Neural crest cell (in vitro differentiated cells): ENCODE measurements at regions not wholly inside any gene's neighbourhood (a gene's known extent, or its start where the extent isn't known, plus 50 kb on each side); places are given as distances from the start of the nearest gene placed in this dataset.

Source experiments
- DNase-seq: peaks from one replicate; pipeline ENCODE4 v3.0.0; 2021; ENCODE audit warnings: low read depth, mixed read lengths, low spot score
- H3K27ac Mint-ChIP-seq: one replicate; pipeline ENCODE4 v1.8.0; 2021; ENCODE audit warnings: mild to moderate bottlenecking, mixed read lengths; ENCODE audit not compliant: unreplicated experiment
- H3K27me3 Mint-ChIP-seq: 2 replicates; pipeline ENCODE4 v1.8.0; 2021; ENCODE audit warnings: low read depth, mild to moderate bottlenecking, mixed read lengths
- H3K36me3 Mint-ChIP-seq: 2 replicates; pipeline ENCODE4 v1.8.0; 2021; ENCODE audit warnings: low read depth, mild to moderate bottlenecking, mixed read lengths
- H3K4me1 Mint-ChIP-seq: 2 replicates; pipeline ENCODE4 v1.8.0; 2021; ENCODE audit warnings: mixed read lengths
- H3K4me3 Mint-ChIP-seq: one replicate; pipeline ENCODE4 v1.8.0; 2021; ENCODE audit warnings: mild to moderate bottlenecking, mixed read lengths
- H3K9me3 Mint-ChIP-seq: 2 replicates; pipeline ENCODE4 v1.8.0; 2021; ENCODE audit warnings: mixed read lengths
- TF ChIP-seq, protein P1 (sequence below): fragments of 200-600 bp; sonication (generic); conservative IDR thresholded peaks from 2 replicates; pipeline ENCODE4 v1.5.0; 2021; ENCODE audit warnings: antibody characterized with exemption, mild to moderate bottlenecking

DNA sequence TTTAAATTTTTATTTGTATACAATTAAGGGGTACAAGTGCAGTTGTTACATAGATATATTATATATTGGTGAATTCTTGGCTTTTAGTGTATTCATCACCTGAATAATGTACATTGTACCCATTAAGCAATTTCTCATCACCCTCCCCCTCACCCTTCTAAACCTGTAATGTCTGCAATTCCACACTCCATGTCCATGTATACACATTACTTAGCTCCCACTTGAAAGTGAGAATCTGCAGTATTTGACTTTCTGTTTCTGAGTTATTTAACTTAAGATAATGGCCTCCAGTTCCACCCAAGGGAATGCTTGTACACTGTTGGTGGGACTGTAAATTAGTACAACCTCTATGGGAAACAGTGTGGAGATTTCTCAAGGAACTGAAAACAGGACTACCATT lies 383.2 kb upstream of the KCNMB2 start:
- TF ChIP-seq, protein P1, sequence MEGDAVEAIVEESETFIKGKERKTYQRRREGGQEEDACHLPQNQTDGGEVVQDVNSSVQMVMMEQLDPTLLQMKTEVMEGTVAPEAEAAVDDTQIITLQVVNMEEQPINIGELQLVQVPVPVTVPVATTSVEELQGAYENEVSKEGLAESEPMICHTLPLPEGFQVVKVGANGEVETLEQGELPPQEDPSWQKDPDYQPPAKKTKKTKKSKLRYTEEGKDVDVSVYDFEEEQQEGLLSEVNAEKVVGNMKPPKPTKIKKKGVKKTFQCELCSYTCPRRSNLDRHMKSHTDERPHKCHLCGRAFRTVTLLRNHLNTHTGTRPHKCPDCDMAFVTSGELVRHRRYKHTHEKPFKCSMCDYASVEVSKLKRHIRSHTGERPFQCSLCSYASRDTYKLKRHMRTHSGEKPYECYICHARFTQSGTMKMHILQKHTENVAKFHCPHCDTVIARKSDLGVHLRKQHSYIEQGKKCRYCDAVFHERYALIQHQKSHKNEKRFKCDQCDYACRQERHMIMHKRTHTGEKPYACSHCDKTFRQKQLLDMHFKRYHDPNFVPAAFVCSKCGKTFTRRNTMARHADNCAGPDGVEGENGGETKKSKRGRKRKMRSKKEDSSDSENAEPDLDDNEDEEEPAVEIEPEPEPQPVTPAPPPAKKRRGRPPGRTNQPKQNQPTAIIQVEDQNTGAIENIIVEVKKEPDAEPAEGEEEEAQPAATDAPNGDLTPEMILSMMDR = no peak

DNA sequence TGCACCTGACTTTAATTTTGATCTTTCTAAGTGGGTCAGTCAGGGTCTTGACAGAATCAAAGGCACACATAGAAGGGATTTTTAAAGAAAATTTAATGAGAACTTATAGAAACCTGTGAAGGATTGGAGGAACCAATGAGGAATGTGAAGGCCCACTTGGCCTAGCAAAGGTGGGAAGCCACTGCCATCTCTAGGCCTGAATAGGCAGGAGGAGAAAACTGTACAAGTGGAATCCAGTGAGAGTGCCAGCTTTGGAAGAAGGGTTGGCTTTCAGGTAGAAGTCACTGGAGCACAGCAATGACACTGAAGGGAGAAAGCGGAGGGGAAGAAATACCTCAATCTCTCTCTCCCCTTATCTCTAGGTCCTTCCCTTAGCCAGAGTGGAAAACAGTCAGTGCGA lies 380.7 kb upstream of the KCNMB2 start:
- H3K27me3 Mint-ChIP-seq = no peaks in the 10 kb centered on the region
- DNase-seq = no peak
- no peak overlapping the region for H3K4me3 Mint-ChIP-seq
- H3K9me3 Mint-ChIP-seq = no peaks in the 10 kb centered on the region
- TF ChIP-seq, protein P1 = no peak
- no peaks in the 10 kb centered on the region for H3K36me3 Mint-ChIP-seq
- no peak overlapping the region for H3K27ac Mint-ChIP-seq
- peaks cover 19% of the 10 kb centered on the region for H3K4me1 Mint-ChIP-seq

More for the DNA sequence above, 383.2 kb upstream of the KCNMB2 start:
- Mint-ChIP-seq H3K36me3 (no peaks in the 10 kb centered on the region), H3K27ac (no peak overlapping the region), H3K9me3 (peaks cover 2% of the 10 kb centered on the region), H3K4me3 (no peak overlapping the region), H3K27me3 (no peaks in the 10 kb centered on the region), H3K4me1 (peaks cover 8% of the 10 kb centered on the region)
- no peak for DNase-seq

DNA sequence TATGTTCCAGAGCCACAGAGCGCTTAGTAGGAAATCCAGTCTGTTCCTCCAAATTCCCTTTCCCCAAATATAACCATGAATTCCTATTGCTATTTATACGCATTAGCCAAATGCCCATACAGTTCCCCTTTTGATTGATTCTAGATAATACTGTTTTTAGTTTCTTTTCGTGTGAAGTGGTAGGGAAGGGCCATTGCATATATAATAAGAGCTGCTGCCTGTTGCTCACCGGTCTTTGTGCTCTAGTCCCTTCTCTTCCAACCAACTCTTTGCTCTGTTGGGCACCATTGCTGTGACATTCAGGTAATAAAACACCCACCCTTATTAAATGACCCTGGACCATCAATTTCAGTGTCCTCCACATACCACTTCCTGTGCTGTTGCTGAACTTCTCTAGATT lies 379.9 kb upstream of the KCNMB2 start:
- H3K4me1 Mint-ChIP-seq = peaks cover 19% of the 10 kb centered on the region
- H3K36me3 Mint-ChIP-seq = no peaks in the 10 kb centered on the region
- H3K9me3 Mint-ChIP-seq = no peaks in the 10 kb centered on the region
- no peak overlapping the region for H3K27ac Mint-ChIP-seq
- no peak for DNase-seq
- no peak overlapping the region for H3K4me3 Mint-ChIP-seq
- H3K27me3 Mint-ChIP-seq = no peaks in the 10 kb centered on the region
- TF ChIP-seq, protein P1 = no peak

DNA sequence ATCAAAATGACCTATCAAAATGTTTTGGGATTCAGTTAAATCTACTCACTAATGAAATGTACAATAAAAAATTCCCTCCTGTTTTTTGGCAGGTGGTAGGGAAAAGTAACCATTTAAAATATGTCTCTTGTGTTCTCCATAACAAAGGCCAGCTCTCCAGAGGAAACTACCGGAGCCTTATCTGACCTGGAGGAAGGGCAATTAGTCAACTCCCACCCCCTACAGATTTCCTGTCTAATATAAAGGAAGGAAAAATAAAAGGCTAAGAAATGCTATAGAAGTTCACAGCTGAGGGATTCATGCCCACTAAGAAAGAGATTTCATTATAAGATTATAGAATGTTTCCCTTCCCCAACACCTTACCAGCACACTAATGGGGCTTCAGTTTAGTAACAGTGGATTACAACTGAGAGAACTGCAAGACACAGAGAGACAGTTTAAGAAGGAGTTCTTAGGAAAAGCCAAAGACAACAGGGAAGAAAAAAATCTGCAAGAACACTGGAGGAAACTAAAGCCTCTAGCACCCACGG lies 376.5 kb upstream of the KCNMB2 start:
- Mint-ChIP-seq H3K9me3 (no peaks in the 10 kb centered on the region), H3K36me3 (no peaks in the 10 kb centered on the region), H3K4me3 (no peak overlapping the region), H3K27ac (no peak overlapping the region), H3K27me3 (no peaks in the 10 kb centered on the region), H3K4me1 (peaks cover 12% of the 10 kb centered on the region)
- no peak for DNase-seq
- TF ChIP-seq, protein P1 = no peak

DNA sequence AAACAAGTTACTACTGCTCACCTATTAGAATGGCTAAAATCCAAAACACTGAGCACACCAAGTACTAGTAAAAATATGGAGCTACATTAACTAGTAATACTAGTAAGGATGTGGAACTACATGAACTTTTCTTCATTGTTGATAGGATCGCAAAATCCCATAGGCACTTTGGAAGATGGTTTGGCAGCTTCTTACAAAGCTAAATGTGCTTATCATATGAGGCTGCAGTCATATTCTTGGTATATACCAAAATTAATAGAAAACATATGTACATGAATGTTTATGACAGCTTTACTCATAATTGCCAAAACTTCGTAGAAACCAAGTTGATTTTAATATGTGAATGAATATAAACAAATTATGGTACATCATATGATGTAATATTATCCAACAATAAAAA lies 366.8 kb upstream of the KCNMB2 start:
- Mint-ChIP-seq H3K4me3 (no peak overlapping the region), H3K4me1 (no peaks in the 10 kb centered on the region), H3K27me3 (no peaks in the 10 kb centered on the region), H3K9me3 (peaks cover 4% of the 10 kb centered on the region), H3K27ac (no peak overlapping the region), H3K36me3 (no peaks in the 10 kb centered on the region)
- TF ChIP-seq, protein P1 = no peak
- no peak for DNase-seq
